DMS153 (cell line): ENCODE measurements at regions not wholly inside any gene's neighbourhood (a gene's known extent, or its start where the extent isn't known, plus 50 kb on each side); places are given as distances from the start of the nearest gene placed in this dataset.
"Not testable (repeated sequence)": the region's sequence is repeated elsewhere in the genome, so short reads cannot be mapped to it uniquely, and the experiment has no call there.

Source experiments
- DNase-seq: peaks from one replicate; lab custom pipeline; 2025; lab: John Stamatoyannopoulos, UW

- DNase-seq: no peak
Observed at GRCh38 chr6:139753198-139753861, 378.9 kb upstream of the CITED2 start.

- no peak for DNase-seq
Observed at GRCh38 chr6:139752086-139752485, 377.6 kb upstream of the CITED2 start.

- DNase-seq: no peak
Observed at GRCh38 chr6:139751179-139751578, 376.7 kb upstream of the CITED2 start.

- DNase-seq: no peak
Observed at GRCh38 chr6:139748353-139749146, 374.1 kb upstream of the CITED2 start.

GRCh38 chr6:139747154-139747553 is 372.7 kb upstream of the CITED2 start:
- no peak for DNase-seq

GRCh38 chr6:139744891-139745290 is 370.4 kb upstream of the CITED2 start:
- DNase-seq: no peak

- no peak for DNase-seq
Observed at GRCh38 chr6:139743664-139744437, 369.4 kb upstream of the CITED2 start.

GRCh38 chr6:139742671-139743070 is 368.2 kb upstream of the CITED2 start:
- DNase-seq: no peak

GRCh38 chr6:139738801-139739455 is 364.5 kb upstream of the CITED2 start:
- no peak for DNase-seq

- no peak for DNase-seq
Observed at GRCh38 chr6:139736325-139736906, 362.0 kb upstream of the CITED2 start.

- DNase-seq: no peak
Observed at GRCh38 chr6:139732451-139732850, 358.0 kb upstream of the CITED2 start.

- DNase-seq: no peak
Observed at GRCh38 chr6:139730340-139730974, 356.0 kb upstream of the CITED2 start.

GRCh38 chr6:139728876-139729427 is 354.5 kb upstream of the CITED2 start:
- no peak for DNase-seq

- DNase-seq: not testable (repeated sequence)
Observed at GRCh38 chr6:139726272-139726671, 351.8 kb upstream of the CITED2 start.

GRCh38 chr6:139722530-139722929 is 348.1 kb upstream of the CITED2 start:
- DNase-seq: no peak

GRCh38 chr6:139721954-139722353 is 347.5 kb upstream of the CITED2 start:
- DNase-seq: no peak

GRCh38 chr6:139713900-139714506 is 339.6 kb upstream of the CITED2 start:
- no peak for DNase-seq

- no peak for DNase-seq
Observed at GRCh38 chr6:139713424-139713823, 339.0 kb upstream of the CITED2 start.

- no peak for DNase-seq
Observed at GRCh38 chr6:139712830-139713229, 338.4 kb upstream of the CITED2 start.

- no peak for DNase-seq
Observed at GRCh38 chr6:139711804-139712585, 337.5 kb upstream of the CITED2 start.
